ENCODE measurements at regions not wholly inside any gene's neighbourhood (a gene's known extent, or its start where the extent isn't known, plus 50 kb on each side); places are given as distances from the start of the nearest gene placed in this dataset.
A peak's percentile ranks its signal among the peaks of the same experiment; 100 is the strongest.

- DNase-seq (ENCODE audit: low read depth) = no peak
Observed at GRCh38 chr17:71710816-71711215, 410.0 kb upstream of the SOX9 start.

GRCh38 chr17:71713846-71714245, 407.0 kb upstream of the SOX9 start:
- no peak for DNase-seq (ENCODE audit: low read depth)

DNA sequence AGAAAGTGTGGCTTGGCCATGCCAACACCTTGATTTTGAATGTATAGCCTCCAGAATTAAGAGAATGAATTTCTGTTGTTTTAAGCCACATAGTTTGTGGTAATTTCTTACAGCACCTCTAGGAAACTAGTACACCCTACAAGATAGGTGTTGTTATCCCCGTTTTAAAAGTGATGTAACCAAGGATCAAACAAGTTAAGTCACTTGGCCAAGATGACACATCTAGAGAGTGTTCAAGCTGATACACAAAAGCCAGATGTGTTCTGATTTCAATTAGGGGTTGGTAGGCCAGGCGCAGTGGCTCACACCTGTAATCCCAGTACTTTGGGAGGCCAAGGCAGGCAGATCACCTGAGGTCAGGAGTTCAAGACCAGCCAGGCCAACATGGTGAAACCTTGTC, 396.5 kb upstream of the SOX9 start:
- DNase-seq (ENCODE audit: low read depth) = no peak

DNA sequence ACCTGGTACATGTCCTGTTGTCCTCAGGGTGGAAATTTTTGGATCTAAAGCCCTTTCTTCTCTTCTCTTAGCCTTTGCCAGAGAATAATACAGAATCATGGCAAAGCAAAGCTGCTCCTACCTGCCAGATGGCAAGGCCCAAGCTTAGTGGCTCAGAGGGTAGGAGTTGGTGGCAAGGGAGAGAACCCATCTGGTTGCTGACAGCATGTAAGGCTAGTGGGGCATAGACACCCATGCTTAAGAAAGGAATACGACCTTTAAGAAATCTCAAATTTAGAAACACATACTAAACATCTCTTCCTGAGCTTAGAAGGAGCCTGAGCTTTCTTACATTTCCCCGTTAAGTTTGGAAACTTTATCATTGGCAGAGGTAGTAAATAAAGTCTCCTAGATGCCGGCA, 395.0 kb upstream of the SOX9 start:
- DNase-seq (ENCODE audit: low read depth) = no peak

- no peak for DNase-seq (ENCODE audit: low read depth)
Observed at GRCh38 chr17:71726341-71726740, 394.5 kb upstream of the SOX9 start.

GRCh38 chr17:71727292-71727691, 393.5 kb upstream of the SOX9 start:
- no peak for DNase-seq (ENCODE audit: low read depth)

DNA sequence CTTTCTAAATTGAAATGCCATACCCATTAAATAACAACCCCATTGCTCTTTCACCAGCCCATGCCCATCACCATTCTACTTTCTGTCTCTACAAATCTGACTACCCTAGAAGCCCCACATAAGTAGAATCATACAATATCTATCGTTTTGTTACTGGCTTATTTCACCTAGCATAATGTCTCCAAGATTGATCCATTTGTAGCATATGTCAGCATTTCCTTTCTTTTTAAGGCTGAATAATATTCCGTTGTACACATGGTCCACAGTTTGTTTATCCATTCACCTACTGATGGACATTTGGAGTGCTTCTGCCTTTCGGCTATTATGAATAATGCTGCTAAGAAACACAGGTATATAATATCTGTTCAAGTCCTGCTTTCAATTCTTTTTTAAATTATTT, 393.1 kb upstream of the SOX9 start:
- no peak for DNase-seq (ENCODE audit: low read depth)

GRCh38 chr17:71730871-71731270, 389.9 kb upstream of the SOX9 start:
- DNase-seq (ENCODE audit: low read depth) = no peak

DNA sequence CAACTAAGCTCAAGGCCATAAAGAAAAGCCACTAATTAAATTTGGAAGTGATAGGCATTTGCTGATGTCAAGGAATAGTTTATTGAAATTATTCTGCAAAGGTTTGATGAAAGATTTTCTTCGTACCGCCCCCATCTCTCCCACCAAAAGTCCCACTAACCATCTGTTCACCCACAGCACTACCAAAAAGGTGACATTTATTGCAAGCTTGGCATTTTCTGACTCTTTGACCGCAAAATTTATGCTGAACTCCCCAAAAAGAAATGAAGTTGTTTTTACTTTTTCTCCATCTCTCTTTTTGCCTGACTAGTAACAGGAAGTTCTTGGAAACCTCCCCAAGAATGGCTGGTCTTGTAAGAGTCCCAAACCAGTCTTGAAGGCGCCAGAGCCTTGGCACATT, 384.9 kb upstream of the SOX9 start:
- DNase-seq (ENCODE audit: low read depth) = no peak

DNA sequence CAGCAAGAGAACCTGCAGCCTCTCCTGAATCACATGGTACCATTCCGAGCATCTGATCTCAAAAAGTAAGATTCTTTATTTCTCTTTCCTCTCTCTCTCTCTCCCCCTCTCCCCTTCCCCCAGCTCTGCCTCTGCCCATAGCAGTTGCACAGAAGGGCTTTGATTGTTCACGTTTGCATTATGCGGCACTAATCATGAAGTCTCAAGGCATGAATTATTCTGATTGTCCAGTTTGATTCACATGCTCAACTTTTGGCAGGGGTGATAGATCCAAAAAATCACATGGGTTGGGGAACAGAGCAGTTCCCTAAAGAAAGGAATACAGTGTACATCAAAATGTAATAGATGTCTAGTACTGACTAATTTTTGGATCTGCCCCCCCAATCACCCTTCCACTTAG, 380.0 kb upstream of the SOX9 start:
- DNase-seq (ENCODE audit: low read depth) = no peak

DNA sequence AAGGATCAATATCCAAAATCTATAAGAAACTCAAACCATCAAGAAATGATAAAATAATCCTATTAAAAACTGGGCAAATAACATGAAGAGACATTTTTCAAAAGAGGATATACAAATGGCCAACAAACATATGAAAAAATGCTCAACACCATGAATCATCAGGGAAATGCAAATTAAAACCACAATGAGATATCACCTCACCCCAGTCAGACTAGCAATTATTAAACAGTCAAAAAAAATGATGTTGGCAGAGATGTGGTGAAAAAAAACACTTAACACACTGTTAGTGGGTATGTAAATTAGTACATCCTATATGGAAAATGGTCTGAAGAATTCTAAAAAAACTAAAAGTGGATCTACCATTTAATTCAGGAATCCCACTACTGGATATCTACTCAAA, 379.0 kb upstream of the SOX9 start:
- no peak for DNase-seq (ENCODE audit: low read depth)

DNA sequence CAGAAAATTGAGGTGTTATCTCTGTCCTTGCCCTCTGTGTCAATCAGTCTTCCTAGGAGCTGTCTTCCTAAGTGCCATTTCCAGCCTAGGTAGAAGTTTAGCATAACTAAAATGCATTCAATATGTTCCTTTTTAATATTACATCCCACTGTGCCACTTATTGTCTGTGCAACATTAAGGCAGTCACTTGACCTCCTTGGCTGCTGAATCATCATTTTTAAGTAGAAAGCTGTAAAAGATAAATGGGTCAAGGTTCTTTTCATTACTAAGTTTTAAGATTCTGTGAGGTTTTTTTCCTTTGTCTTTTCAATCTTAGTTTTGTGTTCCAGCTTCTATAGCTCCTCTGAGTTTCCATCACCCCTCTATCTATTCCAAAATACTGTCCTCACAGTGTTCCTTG, 371.9 kb upstream of the SOX9 start:
- no peak for DNase-seq (ENCODE audit: low read depth)

DNA sequence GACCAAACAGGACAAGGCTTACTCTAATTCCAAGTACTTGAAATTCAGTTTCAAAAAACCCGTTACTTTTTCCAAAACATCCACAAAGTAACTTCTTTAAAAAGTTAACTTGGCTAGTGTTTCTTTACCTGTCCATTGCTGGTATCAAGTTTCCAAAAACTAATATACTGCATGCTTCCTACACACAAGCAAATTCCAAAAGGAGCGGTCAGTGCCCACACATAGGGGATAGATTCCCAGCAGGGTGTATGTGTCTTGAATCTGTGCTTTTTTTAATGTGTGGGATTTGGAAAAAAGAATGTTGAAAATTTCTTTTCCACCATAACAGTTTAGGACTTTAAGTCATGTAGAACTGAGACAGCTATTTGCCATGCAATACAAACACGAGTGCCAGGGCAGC, 367.8 kb upstream of the SOX9 start:
- no peak for DNase-seq (ENCODE audit: low read depth)

- no peak for DNase-seq (ENCODE audit: low read depth)
Observed at GRCh38 chr17:71757156-71757555, 363.7 kb upstream of the SOX9 start.

GRCh38 chr17:71757956-71758355, 362.9 kb upstream of the SOX9 start:
- DNase-seq (ENCODE audit: low read depth) = no peak

- no peak for DNase-seq (ENCODE audit: low read depth)
Observed at GRCh38 chr17:71759422-71760060, 361.3 kb upstream of the SOX9 start.

- peak; percentile 2 for DNase-seq (ENCODE audit: low read depth)
Observed at GRCh38 chr17:71760062-71760720, 360.6 kb upstream of the SOX9 start.

GRCh38 chr17:71762526-71762925, 358.3 kb upstream of the SOX9 start:
- DNase-seq (ENCODE audit: low read depth) = no peak

DNA sequence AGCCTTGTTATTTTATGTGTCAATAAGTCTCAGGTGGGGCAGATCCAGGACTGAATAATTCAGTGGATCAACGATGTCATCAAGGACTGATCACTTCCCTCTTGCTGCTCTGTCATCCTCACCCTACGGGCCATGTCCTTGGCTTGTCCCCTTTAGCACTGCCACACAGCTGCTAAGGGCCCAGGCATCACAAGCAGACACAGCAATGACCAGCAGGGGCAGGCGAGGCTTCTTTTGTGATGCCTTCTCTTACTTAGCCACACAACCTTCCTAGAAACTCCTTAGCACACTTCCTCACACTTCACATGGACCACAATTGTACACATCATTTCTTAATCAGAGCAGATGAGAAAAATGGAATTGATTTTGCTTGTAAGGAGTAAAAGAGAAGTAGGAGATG, 356.3 kb upstream of the SOX9 start:
- peak; percentile 5 for DNase-seq (ENCODE audit: low read depth)

DNA sequence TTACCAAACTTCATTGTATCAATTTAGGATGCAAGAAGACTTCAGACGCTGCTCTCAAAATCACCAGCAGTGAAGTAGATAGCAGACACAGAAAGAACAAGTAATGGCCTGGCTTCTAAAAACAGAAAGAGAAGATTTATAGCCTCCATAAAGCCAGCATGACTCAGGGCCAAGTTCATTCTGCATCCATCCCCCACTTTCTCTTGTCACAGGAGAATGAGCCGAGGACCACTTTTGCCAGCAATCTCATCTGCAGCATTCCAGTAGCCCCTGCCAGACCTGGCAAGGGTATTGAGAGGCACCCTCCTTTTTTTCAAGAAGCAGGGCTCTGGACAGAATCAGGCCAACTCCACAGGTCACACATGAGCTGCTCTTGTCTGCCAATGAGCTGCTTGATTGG, 355.4 kb upstream of the SOX9 start:
- DNase-seq (ENCODE audit: low read depth) = peak; percentile 4

GRCh38 chr17:71769850-71770249, 351.0 kb upstream of the SOX9 start:
- DNase-seq (ENCODE audit: low read depth) = no peak

GRCh38 chr17:71777048-71777640, 343.7 kb upstream of the SOX9 start:
- DNase-seq (ENCODE audit: low read depth) = no peak

- DNase-seq (ENCODE audit: low read depth) = no peak
Observed at GRCh38 chr17:71779482-71779881, 341.3 kb upstream of the SOX9 start.

GRCh38 chr17:71780596-71780995, 340.2 kb upstream of the SOX9 start:
- no peak for DNase-seq (ENCODE audit: low read depth)

Measured in EH (cell line).